Renal cortex interstitium (tissue), 11 donors: ENCODE measurements at regions not wholly inside any gene's neighbourhood (a gene's known extent, or its start where the extent isn't known, plus 50 kb on each side); places are given as distances from the start of the nearest gene placed in this dataset.

Source experiments
- DNase-seq, 11 donors: peaks; one replicate each; pipeline ENCODE4 v3.0.0-alpha.2; 2013; ENCODE audit warnings: low read depth in 9 of 11, low spot score in 4 of 11; ENCODE audit errors: extremely low read depth in 1 of 11

DNA sequence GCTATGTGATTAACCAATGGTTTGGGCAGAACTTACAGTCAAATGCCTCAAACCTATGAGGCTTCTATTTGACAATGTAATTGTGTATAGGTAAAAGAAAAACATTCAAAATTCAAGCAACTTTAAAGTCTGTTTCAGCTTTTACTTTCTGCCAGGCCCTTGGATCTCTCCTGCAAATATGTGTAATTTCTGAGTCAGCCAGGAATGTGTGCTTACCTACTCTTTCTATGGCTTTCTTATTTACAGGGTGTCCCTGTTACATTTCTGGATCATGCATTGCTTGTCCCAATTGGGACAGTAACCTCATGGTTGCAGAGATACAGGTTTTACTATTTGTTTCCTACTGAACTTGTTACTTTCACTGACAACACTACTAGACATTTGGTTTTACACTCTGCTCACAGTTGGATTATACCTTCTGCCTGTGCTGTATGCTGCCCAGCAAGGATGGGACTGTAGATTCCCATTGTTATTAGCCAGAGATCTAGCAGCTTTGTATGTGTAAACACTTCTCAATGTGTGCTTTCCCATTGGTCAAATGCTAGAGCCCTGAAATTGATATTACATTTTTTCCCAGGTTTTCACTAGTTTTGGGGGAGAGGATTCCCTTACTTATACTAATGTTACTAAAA, 355.3 kb downstream of the ARL4A start:
- DNase-seq = no peak

DNA sequence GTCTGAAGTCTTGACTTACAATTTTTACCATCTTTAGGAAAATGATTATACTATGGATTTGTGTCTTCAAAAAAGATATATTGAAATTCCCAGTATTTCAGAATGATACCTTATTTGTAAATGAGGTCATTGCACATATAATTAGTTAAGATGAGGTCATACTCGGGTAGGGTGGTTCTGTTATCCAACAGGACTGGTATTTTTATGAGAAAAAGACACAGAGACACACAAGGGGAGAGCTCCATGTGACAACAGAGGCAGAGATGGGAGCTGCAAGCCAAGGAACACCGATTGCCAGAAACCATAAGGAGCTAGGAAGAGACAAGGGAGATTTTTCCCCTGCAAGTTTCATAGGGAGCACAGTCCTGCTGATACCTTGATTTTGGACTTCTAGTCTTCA, 356.9 kb downstream of the ARL4A start:
- no peak for DNase-seq

DNA sequence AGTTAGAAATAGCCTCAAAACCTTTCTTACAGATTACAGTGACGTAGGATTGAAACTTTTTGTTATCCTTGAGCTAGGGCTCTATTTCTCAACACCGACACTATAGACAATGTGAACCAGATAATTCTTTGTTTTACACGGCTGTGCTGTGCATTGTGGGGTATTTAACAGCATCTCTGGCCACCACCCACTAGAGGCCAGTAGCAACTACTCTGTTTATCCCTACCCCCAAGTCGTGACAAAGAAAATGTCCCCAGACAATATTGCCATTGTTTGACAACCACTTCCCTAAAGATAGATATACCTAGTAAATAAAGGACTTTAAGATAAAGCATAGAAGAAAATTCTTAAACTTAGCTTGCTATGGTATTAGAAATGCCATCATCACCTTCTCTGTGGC, 359.6 kb downstream of the ARL4A start:
- DNase-seq = no peak

DNA sequence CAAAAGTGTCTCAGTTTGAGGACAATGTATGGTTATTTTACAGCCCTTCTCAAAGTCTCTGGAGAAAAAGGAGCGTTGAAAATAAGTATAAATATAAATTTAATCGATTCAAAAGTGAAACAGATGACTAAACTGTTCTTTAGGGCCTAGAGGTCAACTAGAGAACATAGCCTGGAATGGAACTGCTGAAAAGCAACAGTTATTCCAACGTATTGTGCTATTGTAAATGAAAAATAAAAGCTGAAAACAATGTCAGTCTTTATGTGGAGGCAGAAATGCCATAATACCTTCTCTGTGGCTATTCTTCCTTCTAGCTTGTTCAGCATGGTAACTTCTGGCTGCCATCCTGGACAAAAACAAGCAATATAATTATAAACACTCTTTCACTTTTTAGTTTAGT, 362.5 kb downstream of the ARL4A start:
- no peak for DNase-seq

- DNase-seq = no peak
These were observed 363.3 kb downstream of the ARL4A start for GRCh38 chr7:13050703-13051102.

GRCh38 chr7:13055732-13056368, 368.4 kb downstream of the ARL4A start:
- no peak for DNase-seq

- DNase-seq = no peak
These were observed 370.2 kb downstream of the ARL4A start for GRCh38 chr7:13057462-13058200.

GRCh38 chr7:13060173-13060572, 372.7 kb downstream of the ARL4A start:
- DNase-seq = no peak

- DNase-seq = no peak
These were observed 373.7 kb downstream of the ARL4A start for GRCh38 chr7:13061115-13061514.

GRCh38 chr7:13062631-13063030, 375.2 kb downstream of the ARL4A start:
- DNase-seq = no peak

DNA sequence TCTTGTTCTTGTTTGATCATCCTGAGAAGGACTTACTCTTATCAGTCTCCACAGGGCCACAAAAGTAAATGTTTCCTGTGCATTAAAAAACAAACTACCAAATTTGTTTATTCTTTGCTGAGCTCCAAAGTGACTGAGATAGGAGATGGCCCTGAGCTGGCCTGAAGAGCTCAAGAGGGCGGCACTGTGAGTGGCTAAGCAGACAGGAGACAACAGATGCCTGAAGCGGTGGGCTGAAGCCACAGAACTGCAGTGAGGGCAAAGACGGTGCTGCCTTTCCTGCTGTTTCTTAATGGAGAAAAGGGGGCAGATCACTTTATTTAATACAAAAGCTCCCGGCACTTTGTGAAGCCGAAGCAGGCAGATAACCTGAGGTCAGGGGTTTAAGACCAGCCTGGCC, 379.6 kb downstream of the ARL4A start:
- DNase-seq = no peak

GRCh38 chr7:13068032-13068431, 380.6 kb downstream of the ARL4A start:
- DNase-seq = no peak

GRCh38 chr7:13069841-13070240, 382.4 kb downstream of the ARL4A start:
- DNase-seq = peak in 5 of 11 donors; percentile 3 to 7 (median 5)

GRCh38 chr7:13072014-13072413, 384.6 kb downstream of the ARL4A start:
- no peak for DNase-seq

- no peak for DNase-seq
These were observed 390.0 kb downstream of the ARL4A start for GRCh38 chr7:13077466-13077865.

DNA sequence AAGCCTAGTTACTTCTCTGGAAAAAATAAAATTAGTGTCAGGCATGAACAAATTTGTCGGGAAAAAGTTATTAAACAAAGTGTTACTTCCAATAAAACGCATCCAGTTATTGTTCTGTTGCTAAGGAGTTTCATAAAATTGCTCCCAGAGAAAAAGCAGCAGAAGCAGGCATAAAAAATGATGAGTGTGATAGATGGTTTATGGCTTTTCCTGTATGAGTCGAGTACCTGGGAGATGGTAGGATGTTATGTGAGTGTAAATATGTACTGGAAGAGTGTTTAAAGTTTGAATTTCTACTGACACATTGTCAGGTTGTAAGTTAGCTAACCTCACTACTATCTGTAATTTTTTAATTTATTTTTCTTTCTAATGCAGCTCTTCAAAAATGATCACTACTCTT, 390.7 kb downstream of the ARL4A start:
- no peak for DNase-seq

GRCh38 chr7:13090959-13091358, 403.5 kb downstream of the ARL4A start:
- no peak for DNase-seq

- DNase-seq = no peak
These were observed 404.7 kb downstream of the ARL4A start for GRCh38 chr7:13091974-13092707.

GRCh38 chr7:13092708-13093005, 405.2 kb downstream of the ARL4A start:
- no peak for DNase-seq

DNA sequence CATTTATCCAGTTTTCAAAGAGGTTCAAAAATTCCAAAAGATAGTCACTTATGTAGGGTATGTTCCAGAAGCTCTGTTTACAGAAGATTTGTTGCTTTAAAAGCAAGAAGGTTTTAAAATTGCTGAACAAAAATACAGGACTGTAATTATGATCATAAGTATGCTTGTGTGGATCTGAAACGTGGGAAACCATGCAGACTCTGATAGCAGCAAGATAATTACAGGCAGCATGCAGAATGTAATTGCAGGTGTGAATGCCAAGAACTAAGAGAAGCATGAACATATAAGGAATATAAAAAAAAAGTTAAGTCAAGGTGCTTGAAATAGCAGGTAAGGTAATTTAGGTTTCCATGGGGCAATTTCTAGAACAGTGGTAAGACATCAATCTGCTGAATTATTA, 405.7 kb downstream of the ARL4A start:
- DNase-seq = no peak
